HG02870 (cell line): ENCODE measurements at regions not wholly inside any gene's neighbourhood (a gene's known extent, or its start where the extent isn't known, plus 50 kb on each side); places are given as distances from the start of the nearest gene placed in this dataset.

Experiments
- ATAC-seq: cut with Tn5 transposase; IDR thresholded peaks from one replicate; pipeline ENCODE4 v1.9.1; 2021; ENCODE audit warnings: mild to moderate bottlenecking, moderate library complexity; ENCODE audit not compliant: unreplicated experiment

DNA sequence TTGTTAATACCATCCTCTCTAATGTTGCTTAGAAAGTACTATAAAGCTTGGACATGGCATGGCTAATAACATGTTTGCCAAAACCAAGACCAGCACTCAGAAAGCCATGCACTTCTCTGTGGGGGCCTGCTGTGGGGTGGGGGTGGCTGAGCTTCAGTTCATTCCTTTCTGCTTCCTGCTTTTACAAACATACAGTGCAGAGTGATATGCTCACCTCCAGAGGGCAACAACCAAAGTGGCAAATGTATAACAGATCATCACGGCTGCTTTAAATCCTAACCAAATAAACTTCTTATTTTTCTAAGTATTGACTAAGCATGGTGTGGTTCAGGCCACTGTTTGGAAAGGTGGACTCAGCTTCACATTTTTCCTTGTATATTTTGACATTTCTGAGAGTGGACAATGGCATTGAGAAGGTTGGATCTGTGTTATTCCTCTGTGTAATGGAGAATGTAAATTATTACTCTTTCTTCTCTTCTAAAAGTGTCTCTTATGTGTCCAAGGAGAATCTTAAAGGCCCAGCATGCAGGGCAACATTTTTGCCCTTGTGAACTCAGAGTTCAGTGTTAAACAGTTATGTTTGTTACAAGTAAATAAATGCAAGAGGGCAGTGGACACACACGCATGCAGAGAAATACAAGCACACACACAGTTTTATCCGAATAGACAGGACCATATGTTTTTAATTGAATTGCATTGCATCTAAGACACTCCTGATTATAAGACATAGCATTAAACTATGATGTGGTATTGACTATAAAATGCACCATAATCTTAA lies 186.1 kb downstream of the HERPUD2 start:
- ATAC-seq, result no peak

DNA sequence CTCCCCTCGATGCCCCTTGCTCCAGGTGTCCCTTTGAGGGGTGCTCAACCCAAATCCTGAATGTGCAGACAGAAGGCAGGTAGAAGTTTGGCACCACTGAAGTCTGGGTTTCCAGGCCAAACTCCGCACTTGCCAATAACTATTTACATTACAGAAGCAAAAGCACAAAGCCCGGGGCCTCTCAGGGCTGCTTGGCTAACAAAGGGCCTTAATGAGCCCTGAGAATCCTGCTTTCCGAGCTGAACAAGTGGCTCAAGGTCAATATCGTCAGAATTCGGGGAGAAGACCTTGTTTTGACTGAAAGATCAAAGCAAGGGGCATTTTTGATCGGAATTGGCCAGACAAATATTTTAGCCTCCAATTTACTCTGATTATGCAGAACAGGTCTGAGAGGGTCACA lies 189.9 kb downstream of the HERPUD2 start:
- no peak for ATAC-seq

DNA sequence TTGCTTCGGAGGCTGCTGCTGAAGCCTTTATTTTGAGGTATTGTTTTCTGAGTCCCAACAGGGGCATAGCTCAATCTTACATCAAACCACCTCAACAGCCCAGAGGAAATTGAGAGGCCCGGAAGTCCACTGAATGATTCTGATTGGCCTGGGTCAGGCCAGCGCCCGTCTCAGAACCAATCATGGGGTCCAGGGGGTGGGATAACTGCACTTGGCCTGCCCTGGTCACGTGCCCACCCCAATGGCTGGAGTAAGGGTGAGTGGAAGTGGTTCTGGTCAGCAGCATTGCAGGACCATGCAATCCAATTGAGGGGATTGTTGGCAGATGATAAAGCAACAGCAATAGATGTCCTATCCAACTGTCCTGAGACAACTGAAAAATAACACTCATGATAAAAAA lies 190.6 kb downstream of the HERPUD2 start:
- ATAC-seq, result no peak

DNA sequence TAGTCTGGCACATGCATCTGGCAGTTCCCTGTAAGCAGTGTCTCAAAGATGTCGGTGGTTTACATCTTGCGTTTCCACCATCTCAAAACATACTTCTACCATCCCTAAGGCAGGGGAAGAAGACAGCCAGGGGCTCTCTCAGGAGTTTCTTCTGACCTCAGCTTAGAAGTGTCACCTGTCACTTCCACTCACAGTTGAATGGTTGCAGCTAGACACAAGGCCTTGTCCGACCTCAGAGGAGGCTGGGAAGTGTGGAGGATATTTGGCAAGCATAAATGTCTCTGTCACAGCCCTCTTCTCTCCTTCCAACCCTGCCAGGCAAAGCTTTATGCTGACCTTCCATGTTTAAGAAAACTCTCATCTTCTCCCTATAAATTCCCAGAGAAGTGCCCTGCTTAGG lies 193.3 kb downstream of the HERPUD2 start:
- ATAC-seq, result no peak

DNA sequence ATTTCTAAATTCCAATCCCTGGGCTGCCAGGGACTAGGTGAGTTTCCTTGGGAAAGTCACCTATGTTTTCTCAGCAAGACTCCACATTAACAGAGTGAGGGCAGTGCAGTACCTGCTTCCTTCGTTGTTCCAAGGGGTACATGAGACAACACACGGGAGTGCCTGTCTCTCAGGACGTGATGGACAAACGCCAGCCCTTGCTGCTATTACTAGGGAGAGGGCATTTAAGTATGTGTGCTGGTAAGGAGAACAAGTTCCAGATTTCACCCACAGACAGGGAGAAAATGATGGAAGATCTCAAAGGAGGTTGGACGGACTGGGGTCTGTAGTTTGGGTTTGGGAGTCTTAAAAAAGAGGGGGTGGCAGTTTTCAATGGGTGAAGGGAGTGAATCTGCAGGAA lies 195.7 kb downstream of the HERPUD2 start:
- ATAC-seq, result no peak

DNA sequence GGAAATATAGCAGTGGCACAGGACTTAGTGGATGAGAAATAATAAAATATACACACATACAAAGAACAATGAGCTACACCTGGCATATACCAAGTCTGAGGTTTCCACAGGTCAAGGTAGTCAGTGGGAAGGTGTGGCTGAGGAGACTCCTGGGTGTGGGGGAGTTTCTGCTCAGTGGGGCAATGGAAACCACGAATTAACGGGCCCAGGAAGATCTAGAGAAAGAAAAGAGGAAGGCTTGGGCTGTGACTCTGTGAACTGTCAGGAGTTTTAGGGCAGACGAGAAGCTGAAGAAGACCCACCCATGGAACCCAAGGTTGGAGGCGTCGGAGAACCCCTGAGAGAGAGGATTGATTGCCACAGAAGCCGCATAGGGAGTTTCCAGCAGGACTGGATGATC lies 196.5 kb downstream of the HERPUD2 start:
- no peak for ATAC-seq

DNA sequence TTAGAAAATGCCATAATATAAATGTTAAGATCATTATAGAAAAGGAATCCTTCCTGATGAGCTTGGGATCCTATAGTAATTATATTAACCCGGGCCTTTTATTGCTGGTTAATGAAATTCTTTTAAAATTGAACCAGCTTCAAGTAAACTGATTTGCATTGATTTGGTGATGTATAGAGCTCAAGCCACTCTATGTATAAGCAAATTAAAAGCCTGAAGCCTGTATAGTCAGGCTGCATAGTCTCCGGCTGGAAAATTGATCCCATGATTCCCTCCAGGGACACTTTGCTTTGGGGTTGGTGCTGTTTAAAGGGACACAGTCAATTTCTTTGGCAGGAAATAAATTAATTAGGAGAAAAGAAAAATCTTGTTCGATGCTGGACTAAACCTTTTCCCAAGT lies 199.1 kb downstream of the HERPUD2 start:
- no peak for ATAC-seq

DNA sequence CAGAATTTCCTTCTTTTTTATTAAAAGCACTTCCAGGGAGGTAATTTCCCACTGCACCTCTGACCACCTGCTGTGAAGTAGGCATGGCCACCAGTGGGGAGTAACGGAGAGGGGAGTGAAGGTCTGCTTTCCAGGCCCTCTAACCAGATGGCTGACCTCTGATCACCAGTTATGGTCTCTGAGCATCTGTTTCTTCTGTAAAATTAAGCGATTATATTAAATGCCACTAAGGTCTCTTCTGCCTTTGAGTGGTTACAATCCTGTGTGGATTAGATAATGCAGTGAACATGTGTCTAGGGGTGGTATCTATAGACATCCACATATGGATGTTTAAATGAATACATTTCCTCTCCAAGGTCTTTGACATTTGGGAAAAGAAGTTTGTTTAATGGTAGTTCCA lies 199.6 kb downstream of the HERPUD2 start:
- ATAC-seq, result no peak

DNA sequence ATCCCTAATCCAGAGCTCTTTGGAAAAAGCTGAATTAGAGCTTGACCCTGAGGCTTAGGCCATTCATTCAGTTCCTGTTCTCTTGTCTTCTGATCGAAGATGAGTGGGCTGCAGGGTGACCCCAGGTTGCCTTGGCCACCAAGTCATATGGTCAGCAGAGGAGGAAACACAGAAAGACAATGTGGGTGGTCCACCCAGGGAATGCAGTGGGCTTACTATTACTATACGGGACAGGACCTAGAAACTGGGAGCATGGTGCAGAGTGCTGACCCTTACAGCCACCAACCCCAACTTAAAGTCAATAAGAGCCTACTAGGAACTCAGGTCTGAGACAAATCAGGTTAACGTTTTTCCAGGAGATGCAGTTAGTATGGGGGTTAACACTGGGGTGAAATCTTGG lies 200.5 kb downstream of the HERPUD2 start:
- ATAC-seq, result no peak

DNA sequence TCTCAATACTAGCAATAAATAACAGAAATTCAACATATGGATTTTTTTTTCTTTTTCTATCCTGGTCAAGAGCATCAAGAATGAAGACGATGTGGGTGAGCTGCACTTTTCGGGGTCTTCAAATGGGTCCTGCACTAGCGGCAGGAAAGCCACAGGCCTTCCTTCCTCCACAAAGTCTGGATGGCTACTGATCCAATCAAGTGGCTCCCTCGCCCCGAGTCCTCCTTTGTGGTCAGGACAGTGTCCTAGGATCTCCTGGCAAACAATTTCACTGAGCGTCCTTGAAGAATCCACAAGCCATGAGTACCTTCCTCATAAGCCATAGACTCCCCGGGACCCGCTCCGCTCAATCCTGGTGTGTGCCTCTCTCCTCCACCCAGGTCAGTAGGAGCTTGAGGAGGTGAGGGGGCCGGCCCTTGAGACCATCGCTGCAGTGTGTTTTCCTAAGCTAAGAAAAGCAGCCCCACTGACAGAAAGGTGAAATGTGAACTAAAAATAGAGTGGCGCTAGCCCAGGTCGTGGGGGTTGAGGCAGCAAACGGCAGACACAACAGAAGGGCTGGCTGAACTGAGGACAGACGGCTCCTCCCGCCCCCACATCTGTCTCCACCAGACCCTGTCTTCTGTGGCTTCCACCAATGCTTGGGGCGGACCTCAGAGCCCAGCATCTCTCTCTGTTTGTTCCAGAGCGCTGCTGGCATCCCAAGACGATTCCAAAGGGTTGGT lies 202.3 kb downstream of the HERPUD2 start:
- ATAC-seq, result no peak

DNA sequence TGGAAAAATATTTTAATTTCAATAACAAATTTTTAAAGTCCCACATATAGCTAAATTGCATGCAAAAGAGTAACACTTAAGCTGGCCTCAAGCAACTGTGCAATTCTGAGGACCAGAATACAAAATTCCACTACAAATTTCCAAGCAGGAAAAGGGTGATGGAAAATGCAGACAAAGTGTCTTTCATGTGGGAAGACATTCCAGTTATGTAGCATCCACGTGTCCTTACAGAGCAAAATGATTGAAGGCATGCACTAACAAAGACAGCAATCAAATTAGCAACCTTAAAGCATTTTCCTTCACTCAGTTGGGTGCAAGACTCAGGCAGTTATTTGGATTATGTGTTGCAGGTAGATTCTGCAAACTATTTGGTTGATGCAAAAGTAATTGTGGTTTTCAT lies 203.7 kb downstream of the HERPUD2 start:
- ATAC-seq, result no peak

DNA sequence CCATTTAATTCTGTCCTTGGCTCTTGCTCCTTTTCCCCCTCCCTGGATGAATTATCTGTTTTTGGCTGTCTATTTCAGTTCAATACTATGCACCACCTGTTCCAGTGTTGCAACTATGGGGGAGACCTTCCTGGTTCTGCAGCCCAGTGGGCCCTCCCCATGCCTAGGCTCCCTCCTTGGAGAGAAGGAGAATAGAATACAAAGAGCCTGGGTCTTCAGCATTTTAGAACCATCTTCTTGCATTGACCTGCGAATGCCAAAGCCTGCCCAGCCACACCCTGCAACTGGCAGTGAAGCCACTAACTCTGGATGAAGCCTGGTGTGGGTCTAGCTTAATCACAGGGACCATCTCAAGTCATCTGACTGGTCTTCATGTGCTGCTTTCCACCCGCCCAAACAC lies 207.1 kb downstream of the HERPUD2 start:
- no peak for ATAC-seq

DNA sequence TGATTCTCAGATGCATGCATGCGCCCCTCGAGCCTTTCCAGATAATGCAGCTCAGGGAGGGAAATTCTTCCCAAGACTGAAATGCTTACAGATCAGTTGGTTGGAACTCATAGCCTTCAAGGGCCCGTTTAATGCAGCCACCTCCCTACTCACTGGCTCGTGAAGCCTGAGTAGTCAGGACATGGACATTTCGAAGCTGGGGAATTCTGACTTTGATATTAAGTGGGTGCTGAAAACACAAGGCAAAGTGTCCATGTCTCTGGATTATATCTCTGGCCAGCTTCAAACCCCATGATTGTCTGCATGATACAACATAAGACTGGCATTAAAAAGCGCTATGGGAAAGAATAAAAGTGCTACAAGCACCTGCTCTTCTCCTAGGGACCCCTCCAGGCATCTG lies 207.5 kb downstream of the HERPUD2 start:
- ATAC-seq, result no peak

DNA sequence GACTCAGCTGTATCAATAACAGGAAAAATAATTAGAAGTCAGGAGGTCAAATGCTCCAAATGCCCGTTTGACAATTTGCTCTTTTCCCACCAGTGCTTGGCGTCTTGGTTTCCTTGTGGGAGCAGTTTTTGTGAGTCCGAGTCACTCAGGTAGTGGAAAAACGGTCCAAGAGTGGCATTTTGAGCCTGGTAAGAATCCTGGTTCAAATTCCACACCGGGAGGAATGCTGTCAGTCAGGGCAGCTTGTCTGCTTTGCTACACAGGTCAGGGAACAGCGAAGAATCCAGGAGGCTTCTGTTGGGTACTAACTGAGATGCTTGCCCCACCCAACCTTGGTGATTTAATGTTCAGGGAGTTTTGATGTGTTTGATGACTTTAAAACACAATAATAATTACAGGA lies 209.5 kb downstream of the HERPUD2 start:
- no peak for ATAC-seq

DNA sequence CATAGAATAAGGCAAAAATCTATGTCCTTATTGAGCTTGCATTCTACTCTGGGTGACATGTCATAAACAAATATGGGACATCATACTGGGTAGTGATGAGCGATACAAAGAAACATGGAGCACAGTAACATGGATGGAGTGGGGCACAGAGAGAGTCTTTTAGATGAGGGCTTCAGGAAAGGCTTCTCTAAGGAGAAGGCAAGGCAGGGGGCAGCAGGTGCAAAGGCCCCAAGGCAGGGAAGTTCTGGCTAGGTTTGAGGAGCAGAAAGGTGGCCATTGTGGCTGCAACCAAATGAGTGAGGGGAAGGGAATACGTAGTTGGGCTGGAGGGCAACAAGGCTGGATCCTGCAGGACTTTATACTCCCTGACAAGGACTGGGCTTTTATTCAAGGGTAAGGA lies 211.4 kb downstream of the HERPUD2 start:
- no peak for ATAC-seq

DNA sequence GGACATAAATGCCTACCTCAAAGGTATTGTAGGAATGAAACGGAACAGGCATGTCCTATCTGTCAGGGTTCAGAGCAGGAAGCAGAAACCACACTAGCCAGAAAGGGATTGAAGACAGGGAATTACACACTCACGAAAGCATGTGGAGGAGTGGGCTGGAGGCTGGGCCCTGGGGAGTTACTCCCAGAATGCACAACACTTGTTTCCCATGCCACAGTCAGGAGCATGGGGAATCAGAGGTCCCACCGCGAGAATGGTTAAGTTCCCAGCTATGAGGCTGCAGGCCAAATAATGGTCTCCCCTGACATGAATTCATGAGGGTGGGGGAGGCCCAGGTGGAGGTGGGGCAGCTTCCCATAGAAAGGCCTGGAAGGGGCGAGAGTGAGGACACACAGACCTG lies 212.7 kb downstream of the HERPUD2 start:
- ATAC-seq, result no peak

DNA sequence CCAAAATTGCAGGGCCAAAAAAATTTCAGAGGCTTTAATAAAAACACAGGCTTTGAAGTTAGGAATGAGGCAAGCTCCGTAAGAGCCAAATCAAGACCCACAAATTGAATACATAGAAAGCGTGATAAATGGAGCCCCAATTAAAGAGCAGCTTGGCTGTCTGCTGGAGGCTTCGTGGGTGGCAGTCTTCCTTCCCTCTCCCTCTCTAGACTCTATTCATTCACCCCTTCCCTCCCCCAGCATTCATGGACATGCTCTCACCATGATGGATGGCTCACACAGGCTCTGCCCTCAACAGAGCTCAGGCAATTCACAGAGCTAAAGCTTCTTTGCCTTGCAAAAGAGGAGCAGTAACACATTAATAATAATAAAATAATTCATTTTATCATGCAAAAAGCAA lies 214.1 kb downstream of the HERPUD2 start:
- ATAC-seq, result no peak

DNA sequence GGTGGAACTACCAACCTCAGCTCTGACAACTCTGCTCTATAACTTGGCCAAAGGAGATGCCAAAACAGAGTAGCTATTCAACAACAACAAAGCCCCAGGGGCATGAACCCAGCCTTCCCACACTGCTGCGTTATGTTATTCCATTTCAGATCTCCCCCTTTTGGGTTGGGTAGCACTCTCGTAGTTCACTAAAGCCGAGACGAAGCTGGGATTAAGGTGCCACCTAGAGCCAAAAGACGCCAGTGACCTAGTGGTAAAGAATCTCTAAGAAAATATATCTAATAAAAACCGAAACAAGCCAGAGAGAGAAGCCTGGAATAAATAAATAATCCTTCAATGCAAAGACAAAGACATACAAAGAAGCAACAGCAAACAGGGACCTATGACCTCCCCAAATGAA lies 217.3 kb downstream of the HERPUD2 start:
- ATAC-seq, result no peak

DNA sequence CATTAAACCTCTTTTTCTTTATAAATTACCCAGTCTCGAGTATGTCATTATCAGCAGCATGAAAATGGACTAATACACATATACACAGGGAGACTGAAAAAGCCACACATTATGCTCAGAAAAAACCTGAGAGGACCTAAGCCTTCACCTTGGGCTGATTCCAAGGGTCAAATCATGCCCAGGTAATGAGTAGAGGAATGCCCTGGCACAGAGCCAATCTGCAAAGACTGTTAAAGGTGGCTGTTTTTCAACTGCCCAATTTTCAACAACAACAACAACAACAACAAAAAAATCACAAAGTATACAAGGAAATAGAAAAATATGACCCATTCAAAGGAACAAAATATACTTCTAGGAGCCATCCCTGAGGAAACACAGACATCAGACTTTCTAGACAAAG lies 220.2 kb upstream of the TBX20 start:
- ATAC-seq, result no peak

DNA sequence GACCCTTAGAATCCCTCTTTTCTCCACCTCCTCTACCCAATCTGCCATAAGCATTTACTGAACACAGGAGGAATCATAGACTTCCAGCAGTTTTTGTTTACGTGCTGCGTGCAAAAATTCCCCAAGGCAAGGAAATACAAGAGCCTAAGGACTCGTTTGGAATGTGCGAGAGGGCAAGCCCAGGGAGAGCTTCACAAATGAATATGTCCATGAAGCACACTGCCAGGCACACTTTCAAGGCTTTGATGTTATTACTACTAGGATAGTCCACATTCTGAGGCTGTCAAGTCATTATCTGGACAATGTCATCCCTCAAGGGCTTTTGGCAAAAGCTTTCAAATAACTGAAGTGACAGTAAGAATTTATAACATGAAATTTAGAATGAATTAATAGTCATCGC lies 214.7 kb upstream of the TBX20 start:
- no peak for ATAC-seq

DNA sequence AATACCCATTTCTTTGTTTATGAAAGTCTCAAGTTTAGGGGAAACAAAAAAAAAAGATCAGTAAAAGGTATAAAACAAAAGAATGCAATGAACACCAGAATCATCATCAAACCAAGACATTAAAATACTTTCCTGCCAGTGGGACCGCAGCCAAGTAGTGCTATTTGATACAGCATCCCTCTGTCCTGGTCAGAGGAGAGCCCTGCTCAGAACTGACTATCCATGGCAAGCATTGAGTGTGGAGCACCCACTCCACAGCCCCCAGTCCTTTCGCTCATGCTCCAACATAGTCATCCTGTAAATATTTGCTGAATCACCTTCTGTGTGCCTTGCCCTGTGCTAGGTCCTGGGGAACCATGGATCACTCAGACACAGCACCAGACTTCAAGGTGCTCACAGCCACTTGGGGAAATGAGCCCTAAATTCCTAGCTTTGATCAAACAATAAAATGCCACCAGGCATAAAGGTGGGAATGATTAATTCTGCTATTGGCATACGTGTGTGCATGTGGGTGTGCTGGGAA lies 213.6 kb upstream of the TBX20 start:
- ATAC-seq, result no peak

DNA sequence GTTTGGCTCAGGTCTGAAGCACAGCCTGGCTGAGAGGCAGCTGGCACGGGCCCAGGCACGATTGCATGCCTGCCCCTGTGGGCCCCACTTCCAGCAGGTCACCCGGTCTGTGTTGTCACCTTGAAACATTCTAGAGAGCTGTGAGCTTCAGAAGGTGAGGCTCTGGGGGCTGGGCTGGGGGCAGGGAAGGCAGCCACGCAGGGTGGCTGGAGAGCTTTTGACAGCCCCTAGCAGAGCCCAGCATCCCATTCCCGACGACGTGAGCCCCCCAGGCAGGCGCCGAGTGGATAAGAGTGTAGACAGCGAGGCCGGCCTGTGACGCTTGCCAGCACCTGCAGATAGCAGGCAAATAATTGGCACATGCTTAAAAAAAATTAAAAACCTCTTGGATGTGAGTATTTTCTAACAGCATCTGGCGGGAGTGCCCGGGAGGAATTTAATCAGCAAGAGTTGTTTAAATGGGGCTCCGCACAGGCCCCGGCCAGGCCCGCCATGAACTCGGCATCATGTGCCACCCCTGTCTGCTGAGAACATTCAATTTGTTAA lies 212.0 kb upstream of the TBX20 start:
- no peak for ATAC-seq
